GM21381 (cell line): ENCODE measurements at regions not wholly inside any gene's neighbourhood (a gene's known extent, or its start where the extent isn't known, plus 50 kb on each side); places are given as distances from the start of the nearest gene placed in this dataset.
"Not testable (repeated sequence)": the region's sequence is repeated elsewhere in the genome, so short reads cannot be mapped to it uniquely, and the experiment has no call there.

Experiments
- ATAC-seq: cut with Tn5 transposase; IDR thresholded peaks from one replicate; pipeline ENCODE4 v1.9.1; 2021; ENCODE audit warnings: mild to moderate bottlenecking, moderate library complexity; ENCODE audit not compliant: unreplicated experiment

GRCh38 chr2:52097071-52097470, 1065.1 kb upstream of the NRXN1 start:
- no peak for ATAC-seq

DNA sequence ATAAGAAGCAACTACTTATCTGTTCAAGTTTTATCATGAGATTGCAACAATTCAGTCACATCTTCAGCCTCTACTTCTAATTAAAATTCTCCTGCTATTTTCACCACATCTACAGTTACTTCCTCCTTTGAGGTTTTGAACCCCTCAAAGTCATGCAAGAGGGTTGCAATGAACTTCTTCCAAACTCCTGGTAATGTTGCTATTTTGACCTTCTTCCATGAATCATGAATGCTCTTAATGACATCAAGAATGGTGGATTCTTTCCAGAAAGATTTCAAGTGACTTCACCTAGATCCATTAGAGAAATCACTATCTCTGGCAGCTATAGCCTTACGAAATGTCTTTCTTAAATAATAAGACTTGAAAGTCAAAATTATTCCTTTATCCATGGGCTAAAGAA, 1052.8 kb upstream of the NRXN1 start:
- no peak for ATAC-seq

DNA sequence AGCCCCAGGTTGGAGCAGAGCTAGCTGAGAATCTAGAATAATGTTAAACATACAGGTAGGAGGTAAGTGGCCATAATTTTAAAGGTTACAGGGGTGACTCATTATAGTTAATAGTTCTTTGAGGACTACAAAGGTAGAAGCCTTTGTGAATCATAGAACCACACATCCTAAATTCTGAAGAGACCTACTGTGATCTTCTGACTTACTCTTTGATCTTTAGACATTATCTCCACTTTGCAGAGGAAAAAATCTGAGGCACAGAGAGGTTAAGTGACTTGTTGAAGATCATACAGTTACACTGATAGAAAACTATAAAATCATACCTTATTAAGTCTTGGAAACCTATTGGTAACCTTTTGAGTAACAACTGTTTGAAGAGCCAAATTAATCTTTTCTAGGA, 1051.3 kb upstream of the NRXN1 start:
- no peak for ATAC-seq

- no peak for ATAC-seq
Measured at GRCh38 chr2:52082646-52083045, 1050.7 kb upstream of the NRXN1 start.

DNA sequence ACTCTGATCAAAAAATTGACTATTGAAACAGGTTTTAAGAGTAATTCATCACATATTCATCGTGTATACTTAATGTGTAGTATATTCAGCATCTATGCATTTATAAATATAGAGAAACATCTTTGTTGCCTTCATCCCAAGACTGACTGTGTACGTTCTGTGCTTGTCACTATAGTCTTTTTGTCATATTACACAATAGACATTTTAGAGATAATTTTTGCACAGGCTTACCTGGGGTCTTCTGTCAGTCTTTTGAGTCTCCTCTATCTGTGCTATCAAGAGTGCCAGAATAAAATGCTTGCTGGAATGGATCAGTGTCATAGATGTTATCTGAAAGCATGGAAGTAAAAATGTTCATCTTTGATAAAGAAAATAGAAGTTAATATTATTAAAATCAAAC, 1047.7 kb upstream of the NRXN1 start:
- ATAC-seq, result no peak

DNA sequence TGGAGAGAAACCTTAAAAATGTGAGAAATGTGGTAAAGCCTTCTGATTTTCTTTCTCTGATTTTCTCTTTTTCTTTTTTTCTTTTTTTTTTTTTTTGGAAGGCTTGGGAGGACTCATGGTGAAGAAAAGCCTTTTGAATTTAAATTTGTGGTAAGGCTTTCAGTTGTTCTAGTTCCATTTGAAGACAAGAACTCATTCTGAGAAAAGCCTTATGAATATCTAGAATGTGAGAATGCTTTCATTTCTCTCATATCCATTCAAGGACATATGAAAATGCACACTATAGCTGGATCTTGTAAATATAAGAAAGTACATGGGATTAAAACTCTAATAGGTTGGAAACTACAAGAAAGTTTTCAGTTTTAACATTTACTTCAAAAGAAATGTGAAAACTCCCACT, 1045.2 kb upstream of the NRXN1 start:
- no peak for ATAC-seq

DNA sequence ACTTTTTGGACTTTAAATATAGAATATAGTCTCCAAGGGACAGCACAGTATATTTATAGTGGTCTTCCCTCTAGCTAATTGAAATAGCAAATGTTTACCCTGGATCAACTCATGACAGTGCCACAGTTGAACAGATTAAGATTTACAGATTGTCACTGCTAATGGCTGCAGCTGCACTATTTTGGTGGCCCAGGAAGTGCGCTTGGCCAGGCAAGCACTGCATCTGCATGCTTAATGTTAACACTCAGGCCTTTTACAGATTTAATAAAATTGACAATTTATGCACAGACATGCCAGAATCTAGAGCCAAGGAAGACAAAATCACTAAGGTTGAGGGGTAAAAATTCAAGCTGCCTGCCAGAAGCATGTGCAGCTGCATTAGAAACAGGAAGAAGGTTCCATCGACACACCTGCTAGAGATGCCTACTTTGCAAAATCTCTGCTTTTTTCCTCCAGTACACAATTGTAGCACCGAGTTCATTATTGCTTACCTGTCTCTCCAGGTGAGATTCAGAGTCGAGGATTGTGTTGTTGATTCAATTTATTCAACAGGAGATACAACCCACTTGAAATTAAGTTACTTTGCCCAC, 1042.3 kb upstream of the NRXN1 start:
- no peak for ATAC-seq

DNA sequence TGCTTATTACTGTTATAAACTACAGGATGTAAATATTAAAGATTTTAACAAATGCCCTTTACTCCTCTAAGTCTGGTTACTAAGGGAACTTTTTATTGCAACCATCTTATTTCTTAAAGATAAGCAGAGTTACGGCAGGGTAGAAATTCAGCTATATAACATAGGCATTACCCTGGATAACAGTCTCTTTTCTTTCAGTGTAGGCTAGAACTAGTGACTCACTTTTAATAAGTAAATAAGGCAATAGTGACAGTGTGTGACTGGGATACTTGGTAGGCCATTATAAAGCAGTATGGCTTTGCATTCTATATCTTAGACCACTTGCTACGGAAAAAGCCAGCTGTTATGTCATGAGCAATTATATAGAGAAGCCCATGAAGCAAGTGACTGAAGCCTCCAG, 1041.0 kb upstream of the NRXN1 start:
- ATAC-seq, result no peak

- no peak for ATAC-seq
Measured at GRCh38 chr2:52070665-52071064, 1038.7 kb upstream of the NRXN1 start.

DNA sequence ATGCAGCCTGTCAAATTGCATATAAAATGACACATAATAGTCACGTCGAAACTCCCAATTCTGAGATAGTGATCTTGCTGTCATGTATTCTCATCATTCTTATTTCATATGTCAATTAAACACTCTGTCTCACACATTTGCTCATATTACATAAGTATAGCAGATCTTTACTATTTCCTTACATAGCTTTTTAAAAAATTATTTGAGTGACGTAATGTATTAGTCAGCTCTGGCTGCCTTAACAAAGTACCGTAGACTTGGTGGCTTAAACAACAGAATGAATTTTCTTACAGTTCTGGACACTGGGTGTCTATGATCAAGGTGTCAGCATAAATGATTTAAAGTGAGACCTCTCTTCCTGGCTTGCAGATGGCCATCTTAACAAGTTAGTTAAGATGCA, 1032.3 kb upstream of the NRXN1 start:
- ATAC-seq, result no peak

- ATAC-seq, result no peak
Measured at GRCh38 chr2:52054824-52055223, 1022.9 kb upstream of the NRXN1 start.

GRCh38 chr2:52036853-52037252, 1004.9 kb upstream of the NRXN1 start:
- ATAC-seq, result no peak

GRCh38 chr2:52036024-52036423, 1004.1 kb upstream of the NRXN1 start:
- ATAC-seq, result no peak

- ATAC-seq, result no peak
Measured at GRCh38 chr2:52035391-52035790, 1003.5 kb upstream of the NRXN1 start.

DNA sequence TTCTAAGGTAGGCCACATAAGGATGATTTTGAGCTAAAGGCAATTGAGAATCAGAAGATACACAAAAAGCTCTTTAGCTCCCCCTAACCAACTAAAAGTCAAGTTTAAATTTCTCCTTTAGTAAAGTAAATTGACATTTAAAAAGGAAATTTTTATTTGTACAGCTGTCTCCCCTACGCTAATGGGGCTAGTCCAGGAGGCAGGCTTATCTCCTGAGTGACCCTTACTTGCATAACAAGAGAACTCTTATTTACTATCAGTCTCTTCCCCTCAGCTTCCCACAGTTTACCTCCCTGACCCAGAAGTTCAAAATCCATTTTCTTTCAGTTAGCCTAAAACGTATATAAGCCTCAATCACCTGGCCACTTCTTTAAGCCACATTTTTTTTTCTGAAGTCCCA, 1002.8 kb upstream of the NRXN1 start:
- no peak for ATAC-seq

DNA sequence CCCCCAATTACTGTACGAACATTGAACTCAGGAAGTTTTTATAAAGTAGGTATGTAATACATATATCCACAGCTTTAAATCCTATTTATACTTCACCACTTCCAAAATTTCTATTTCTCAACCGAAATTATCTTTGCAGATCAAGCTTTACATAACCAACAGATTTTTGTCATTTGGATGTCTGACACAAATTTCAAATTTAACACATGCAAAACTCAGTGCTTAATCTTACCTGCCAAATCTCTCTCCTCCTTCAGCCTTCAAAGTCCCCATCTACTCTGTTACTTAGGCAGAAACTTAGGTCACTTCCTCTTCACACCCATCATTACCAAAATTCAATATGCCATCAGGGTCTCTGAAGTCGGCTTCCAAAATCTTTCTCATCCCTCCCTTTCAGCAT, 990.1 kb upstream of the NRXN1 start:
- no peak for ATAC-seq

DNA sequence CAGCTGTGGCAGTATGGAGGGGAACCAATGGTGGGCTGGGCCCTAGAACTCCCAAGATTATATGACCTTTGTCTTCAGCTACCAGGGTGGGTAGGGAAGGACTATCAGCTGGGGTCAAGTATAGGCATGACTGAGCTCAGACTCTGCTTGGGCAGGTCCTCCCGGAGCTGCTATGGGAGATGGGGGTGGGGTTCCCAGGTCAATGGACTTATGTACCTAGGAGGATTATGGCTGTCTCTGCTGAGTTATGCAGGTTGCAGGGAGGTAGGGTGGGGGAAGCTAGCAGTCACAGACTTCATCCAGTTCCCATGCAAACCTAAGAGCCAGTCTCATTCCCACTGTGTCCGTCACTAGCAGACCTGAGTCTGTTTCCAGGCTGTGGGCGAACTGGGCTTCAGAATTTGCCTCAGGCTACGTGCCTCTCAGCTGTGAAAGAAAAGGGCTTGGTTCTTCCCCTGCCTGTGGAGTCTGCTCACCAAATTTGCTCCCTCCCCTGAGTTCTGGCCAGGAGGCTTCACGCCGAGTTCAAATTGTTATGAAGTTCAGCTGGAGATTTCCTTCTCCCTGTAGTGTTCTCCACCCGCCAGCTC, 985.8 kb upstream of the NRXN1 start:
- ATAC-seq, result no peak

- not testable (repeated sequence) for ATAC-seq
Measured at GRCh38 chr2:52006821-52007366, 975.0 kb upstream of the NRXN1 start.

GRCh38 chr2:52000151-52000855, 968.4 kb upstream of the NRXN1 start:
- no peak for ATAC-seq

GRCh38 chr2:51998890-51999289, 967.0 kb upstream of the NRXN1 start:
- no peak for ATAC-seq

DNA sequence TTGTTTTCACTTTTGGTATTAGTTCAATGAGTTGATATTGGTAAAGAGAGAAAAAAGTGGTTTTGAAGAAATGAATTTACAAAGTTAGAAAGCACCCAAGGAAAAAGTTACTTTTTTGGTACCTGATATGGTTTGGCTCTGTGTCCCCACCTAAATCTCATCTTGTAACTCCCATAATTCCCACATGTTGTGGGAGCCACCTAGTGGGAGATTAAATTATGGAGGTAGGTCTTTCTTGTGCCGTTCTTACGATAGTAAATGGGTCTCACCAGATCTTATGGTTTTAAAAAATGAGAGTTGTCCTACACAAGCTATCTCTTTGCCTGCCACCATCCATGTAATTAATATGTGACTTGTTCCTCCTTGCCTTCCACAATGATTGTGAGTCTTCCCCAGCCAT, 965.6 kb upstream of the NRXN1 start:
- no peak for ATAC-seq

- ATAC-seq, result no peak
Measured at GRCh38 chr2:51995293-51995692, 963.4 kb upstream of the NRXN1 start.
